ENCODE measurements at regions not wholly inside any gene's neighbourhood (a gene's known extent, or its start where the extent isn't known, plus 50 kb on each side); places are given as distances from the start of the nearest gene placed in this dataset.

GRCh38 chr2:120503206-120503792 lies 157.4 kb downstream of the INHBB start:
- Histone ChIP-seq H2AFZ (ENCODE audit: low read depth, low read length) (no peak overlapping the region), H3K27me3 (ENCODE audit: control insufficient read depth in 2 of 2, insufficient read depth in 2 of 2, low read length in 2 of 2) (peaks cover 11 to 74% of the 10 kb centered on the region in 2 experiments; a peak in 4 of 5 replicates), H3K9me1 (ENCODE audit: control insufficient read depth, insufficient read depth, low read length) (no peaks in the 10 kb centered on the region), H3K4me3 (no peak overlapping the region), H3K27ac (ENCODE audit: extremely low read depth, low read depth, low read length) (no peak overlapping the region), H3K9ac (ENCODE audit: insufficient read depth in 1 of 2, low read depth in 2 of 2, low read length in 2 of 2) (no peak overlapping the region), H3K9me3 (replicated peaks; ENCODE audit: control insufficient read depth, insufficient read depth, low read depth, low read length) (no peaks in the 10 kb centered on the region), H4K20me1 (replicated peaks; ENCODE audit: control insufficient read depth, insufficient read depth, low read length) (no peaks in the 10 kb centered on the region; the same call in 1 of the 2 replicates), H3K79me2 (ENCODE audit: control insufficient read depth, insufficient read depth, low read length) (no peaks in the 10 kb centered on the region), H3K4me1 (replicated peaks in 1 of 2; ENCODE audit: control insufficient read depth in 2 of 2, insufficient read depth in 2 of 2, low read length in 2 of 2) (no peaks in the 10 kb centered on the region), H3K4me2 (ENCODE audit: insufficient read depth, low read length) (no peak overlapping the region), H3K36me3 (ENCODE audit: control insufficient read depth, insufficient read depth, low read length) (no peaks in the 10 kb centered on the region)
- DNase-seq (ENCODE audit: extremely low read depth in 1 of 4, low spot score in 3 of 4), result no peak
- WGBS (ENCODE audit: insufficient coverage, low coverage, missing lambda C conversion rate), result 2% methylated on average over 17 of the region's 17 CpGs
- intact Hi-C loops (cut with micrococcal nuclease) (no loop called here), in situ Hi-C loops (cut with MboI) (no loop called here)
- TF ChIP-seq POLR2A (conservative IDR thresholded peaks at IDR 0.05), result no peak
- TF ChIP-seq BACH1 (tag; IDR thresholded peaks at IDR 0.05), result no peak
- no peak for TF ChIP-seq IRF2 (CRISPR knock-in tag; IDR thresholded peaks at IDR 0.05)
- TF ChIP-seq RBM14 (IDR thresholded peaks at IDR 0.05; ENCODE audit: borderline replicate concordance, insufficient read depth, low read depth, low read length), result no peak
- TF ChIP-seq FOXP1 (CRISPR knock-in tag; IDR thresholded peaks at IDR 0.05), result no peak
- TF ChIP-seq MTA2 (IDR thresholded peaks at IDR 0.05; ENCODE audit: low read depth), result no peak
- TF ChIP-seq ZNF655 (CRISPR knock-in tag; IDR thresholded peaks at IDR 0.05), result no peak
- TF ChIP-seq HNRNPH1 (optimal IDR thresholded peaks at IDR 0.05; ENCODE audit: low read depth, low read length), result no peak
- TF ChIP-seq ZNF785 (CRISPR knock-in tag; IDR thresholded peaks at IDR 0.05), result no peak
- TF ChIP-seq ETV1 (tag; conservative IDR thresholded peaks at IDR 0.05; ENCODE audit: low read depth), result no peak
- TF ChIP-seq OTX1 (CRISPR knock-in tag; IDR thresholded peaks at IDR 0.05), result no peak
- BruUV-seq (replicated peaks), result no TSS peak
- ChIA-PET POLR2A (no interaction called here), CTCF (ENCODE audit: low intra/inter-chr PET ratio) (no interaction called here)
- ATAC-seq, result no peak
- FAIRE-seq, result no peak
